IMR-90 (cell line): ENCODE measurements at regions not wholly inside any gene's neighbourhood (a gene's known extent, or its start where the extent isn't known, plus 50 kb on each side); places are given as distances from the start of the nearest gene placed in this dataset.

Experiments used
- ATAC-seq: fragments of 200-7000 bp; cut with Tn5 transposase; 2 replicates; pipeline ENCODE4 v1.9.1; 2020; ENCODE audit warnings: low read depth, mild to moderate bottlenecking, moderate library complexity
- BruUV-seq: library from RNA; stranded (reverse); fragments of 400-500 nt; replicated peaks from 2 replicates; lab custom pipeline; 2021; lab: Mats Ljungman, UMichigan
- CTCF ChIA-PET: fragments of 300-600 bp; formaldehyde crosslinking; extraction: SDS; loops from one replicate; lab custom pipeline; 2021; ENCODE audit warnings: antibody characterized with exemption; lab: Yijun Ruan, JAX
- POLR2A ChIA-PET: fragments of 300-600 bp; sonication (Branson Sonifier 250); formaldehyde crosslinking; loops from one replicate; lab custom pipeline; 2022; ENCODE audit warnings: antibody characterized with exemption; ENCODE audit not compliant: unreplicated experiment; lab: Charles Lee
- DNase-seq: peaks from one replicate; pipeline ENCODE4 v3.0.0; 2013
- H2AFZ ChIP-seq: replicated peaks from 2 replicates; pipeline ENCODE3; 2013; ENCODE audit warnings: low read length, mild to moderate bottlenecking; ENCODE audit not compliant: poor library complexity
- H2AK5ac ChIP-seq: 2 replicates; pipeline ENCODE4 v1.6.1; 2013; ENCODE audit warnings: low read depth, low read length, inconsistent platforms
- H2AK9ac ChIP-seq: replicated peaks from 2 replicates; pipeline ENCODE3; 2013; ENCODE audit warnings: mild to moderate bottlenecking, low read depth, low read length, moderate library complexity; ENCODE audit not compliant: poor library complexity
- H2BK120ac ChIP-seq: 2 replicates; pipeline ENCODE4 v1.6.1; 2013; ENCODE audit warnings: low read depth, low read length, inconsistent platforms
- H2BK15ac ChIP-seq: 3 replicates; pipeline ENCODE4 v1.6.1; 2013; ENCODE audit warnings: low read depth, low read length, inconsistent platforms
- H2BK20ac ChIP-seq: 2 replicates; pipeline ENCODE4 v1.6.1; 2013; ENCODE audit warnings: low read depth, mild to moderate bottlenecking, inconsistent platforms, low read length, moderate library complexity
- H2BK5ac ChIP-seq: 2 replicates; pipeline ENCODE4 v1.6.1; 2013; ENCODE audit warnings: mild to moderate bottlenecking, low read depth, low read length, inconsistent platforms; ENCODE audit not compliant: poor library complexity, severe bottlenecking
- H3K14ac ChIP-seq: replicated peaks from 2 replicates; pipeline ENCODE4 v1.6.1; 2013; ENCODE audit warnings: low read depth, low read length, inconsistent platforms
- H3K18ac ChIP-seq: 2 replicates; pipeline ENCODE4 v1.6.1; 2013; ENCODE audit warnings: low read depth, low read length, control low read depth
- H3K23ac ChIP-seq: 2 replicates; pipeline ENCODE4 v1.6.1; 2013; ENCODE audit warnings: low read depth, low read length, inconsistent platforms
- H3K27ac ChIP-seq: 2 replicates; pipeline ENCODE4 v1.5.1; 2013; ENCODE audit warnings: mild to moderate bottlenecking, control low read depth, low read length; ENCODE audit not compliant: insufficient read depth
- H3K27me3 ChIP-seq: 2 replicates; pipeline ENCODE4 v1.6.1; 2013; ENCODE audit warnings: low read length; ENCODE audit not compliant: control insufficient read depth, insufficient read depth
- H3K36me3 ChIP-seq: 2 replicates; pipeline ENCODE4 v1.6.1; 2013; ENCODE audit warnings: low read length, mixed read lengths; ENCODE audit not compliant: control insufficient read depth, insufficient read depth
- H3K4ac ChIP-seq: 2 replicates; pipeline ENCODE4 v1.6.1; 2013; ENCODE audit warnings: low read depth, low read length, inconsistent platforms
- H3K4me1 ChIP-seq: 2 replicates; pipeline ENCODE4 v1.6.1; 2013; ENCODE audit warnings: low read length, mixed read lengths; ENCODE audit not compliant: control insufficient read depth, insufficient read depth
- H3K4me2 ChIP-seq: 2 replicates; pipeline ENCODE4 v1.6.1; 2013; ENCODE audit warnings: low read depth, mild to moderate bottlenecking, control low read depth, low read length, moderate library complexity
- H3K4me3 ChIP-seq: 2 replicates; pipeline ENCODE4 v1.5.1; 2013; ENCODE audit warnings: low read depth, mild to moderate bottlenecking, control low read depth, low read length, moderate library complexity; ENCODE audit not compliant: insufficient read depth
- H3K56ac ChIP-seq: 2 replicates; pipeline ENCODE4 v1.6.1; 2013; ENCODE audit warnings: low read length, inconsistent platforms; ENCODE audit not compliant: insufficient read depth; ENCODE audit errors: extremely low read depth
- H3K79me1 ChIP-seq, 2 experiments: 2 replicates each; pipeline ENCODE4 v1.6.1; 2013; ENCODE audit warnings: low read length in 2 of 2, inconsistent platforms in 1 of 2, low read depth in 1 of 2
- H3K9ac ChIP-seq: 2 replicates; pipeline ENCODE4 v1.6.1; 2013; ENCODE audit warnings: low read depth, low read length, control low read depth
- H3K9me1 ChIP-seq: 2 replicates; pipeline ENCODE4 v1.6.1; 2013; ENCODE audit warnings: low read length, inconsistent platforms; ENCODE audit not compliant: insufficient read depth
- H3K9me3 ChIP-seq: 2 replicates; pipeline ENCODE4 v1.6.1; 2013; ENCODE audit warnings: low read length; ENCODE audit not compliant: control insufficient read depth, insufficient read depth
- H4K20me1 ChIP-seq: 2 replicates; pipeline ENCODE4 v1.6.1; 2013; ENCODE audit warnings: low read length, inconsistent platforms; ENCODE audit not compliant: insufficient read depth
- H4K5ac ChIP-seq: 2 replicates; pipeline ENCODE4 v1.6.1; 2013; ENCODE audit warnings: mild to moderate bottlenecking, low read depth, low read length, control low read depth
- H4K8ac ChIP-seq, 2 experiments: 2 replicates each; pipeline ENCODE4 v1.6.1; 2013; ENCODE audit warnings: low read depth in 2 of 2, low read length in 2 of 2, control low read depth in 1 of 2, inconsistent platforms in 1 of 2
- H4K91ac ChIP-seq: 2 replicates; pipeline ENCODE4 v1.6.1; 2013; ENCODE audit warnings: low read depth, low read length, inconsistent platforms; ENCODE audit not compliant: insufficient read depth
- MXI1 ChIP-seq: IDR thresholded peaks from 2 replicates; pipeline ENCODE4 v1.6.1; 2012; ENCODE audit warnings: low read depth, mild to moderate bottlenecking, low read length, moderate library complexity, borderline replicate concordance
- WGBS, 2 experiments: methylation state at CpG; one replicate each; pipeline versions ENCODE4 v1.1.5 to v1.1.7; 2013; ENCODE audit warnings: missing lambda C conversion rate in 2 of 2; ENCODE audit not compliant: insufficient read length in 1 of 2; ENCODE audit errors: extremely low coverage in 2 of 2; 5-methylcytosine and 5-hydroxymethylcytosine counted together
- dilution Hi-C: fragments of 300-500 bp; cut with HindIII; formaldehyde crosslinking; loops from one replicate; pipeline ENCODE4 v1.14.3; 2018; ENCODE audit warnings: low sequenced_read_pairs; ENCODE audit not compliant: unreplicated experiment
- in situ Hi-C: fragments of 300-500 bp; cut with MboI; formaldehyde crosslinking; loops from 3 replicates; pipeline ENCODE4 v1.14.3; 2019; ENCODE audit warnings: low sequenced_read_pairs, inconsistent platforms, mixed read lengths
- intact Hi-C: fragments of 100-400 bp; cut with micrococcal nuclease; formaldehyde crosslinking; loops from 2 replicates; pipeline ENCODE4 v1.10.0; 2022

DNA sequence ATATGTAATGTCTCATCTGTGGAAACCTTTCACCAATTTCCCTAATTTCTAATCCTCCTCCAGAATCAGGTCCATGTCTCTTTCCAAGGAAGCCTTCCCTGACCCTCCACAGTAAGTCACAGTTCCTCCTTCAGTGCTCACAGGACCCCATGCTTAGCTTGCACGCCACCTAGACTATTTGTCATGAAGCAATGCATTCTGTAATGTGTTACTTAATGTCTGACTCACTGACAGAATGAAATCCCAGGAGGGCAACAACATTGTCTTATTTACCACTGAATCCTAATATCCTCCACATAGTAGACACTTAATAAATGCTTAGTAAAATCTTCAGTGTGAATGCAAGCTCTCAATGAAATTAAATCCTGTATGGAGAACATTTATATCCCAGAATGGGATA is 245.9 kb upstream of the PLD5 start:
- no peaks in the 10 kb centered on the region for H3K4me1 ChIP-seq
- no peak for TF ChIP-seq MXI1
- H3K56ac ChIP-seq = no peak overlapping the region
- no peak overlapping the region for H4K8ac ChIP-seq
- H3K27ac ChIP-seq = no peak overlapping the region
- no TSS peak for BruUV-seq
- H2BK5ac ChIP-seq = no peak overlapping the region
- no peak overlapping the region for H3K4ac ChIP-seq
- H3K14ac ChIP-seq = no peak overlapping the region
- ChIA-PET POLR2A (no interaction called here), CTCF (no interaction called here)
- no peak overlapping the region for H4K5ac ChIP-seq
- no peak overlapping the region for H3K4me3 ChIP-seq
- H2AK5ac ChIP-seq = no peak overlapping the region
- no peak overlapping the region for H4K91ac ChIP-seq
- no peak overlapping the region for H3K18ac ChIP-seq
- ATAC-seq (no peak), DNase-seq (no peak)
- no peak overlapping the region for H2BK120ac ChIP-seq
- H2AK9ac ChIP-seq = no peak overlapping the region
- no peaks in the 10 kb centered on the region for H3K36me3 ChIP-seq
- H3K9me3 ChIP-seq = peaks cover 8% of the 10 kb centered on the region
- intact Hi-C loops = no loop called here
- H3K23ac ChIP-seq = no peak overlapping the region
- H3K27me3 ChIP-seq = no peaks in the 10 kb centered on the region
- H3K9ac ChIP-seq = no peak overlapping the region
- no peak overlapping the region for H2BK15ac ChIP-seq
- dilution Hi-C loops = no loop called here
- in situ Hi-C loops = no loop called here
- H3K79me1 ChIP-seq = no peaks in the 10 kb centered on the region
- H3K9me1 ChIP-seq = no peaks in the 10 kb centered on the region
- no peak overlapping the region for H2AFZ ChIP-seq
- H3K4me2 ChIP-seq = no peak overlapping the region
- no peak overlapping the region for H2BK20ac ChIP-seq
- H4K20me1 ChIP-seq = no peaks in the 10 kb centered on the region
- no CpG with 5 or more reads among the region's 1 CpG for WGBS, 2 experiments
